ENCODE measurements at regions not wholly inside any gene's neighbourhood (a gene's known extent, or its start where the extent isn't known, plus 50 kb on each side); places are given as distances from the start of the nearest gene placed in this dataset.

GRCh38 chr20:56800088-56800487 lies 171.0 kb downstream of the TFAP2C start:
- TF ChIP-seq CTCF (IDR thresholded peaks at IDR 0.05) (no peak), POLR2AphosphoS5 (IDR thresholded peaks at IDR 0.05) (no peak), POLR2A (IDR thresholded peaks at IDR 0.05; ENCODE audit: low read depth) (no peak)

All from esophagus muscularis mucosa (tissue), 3 donors.